HG03575 (cell line): ENCODE measurements at regions not wholly inside any gene's neighbourhood (a gene's known extent, or its start where the extent isn't known, plus 50 kb on each side); places are given as distances from the start of the nearest gene placed in this dataset.

Experiments used
- ATAC-seq: cut with Tn5 transposase; IDR thresholded peaks from one replicate; pipeline ENCODE4 v1.9.1; 2021; ENCODE audit not compliant: unreplicated experiment, insufficient number of reproducible peaks, low FRiP score; ENCODE audit errors: extremely low read depth

DNA sequence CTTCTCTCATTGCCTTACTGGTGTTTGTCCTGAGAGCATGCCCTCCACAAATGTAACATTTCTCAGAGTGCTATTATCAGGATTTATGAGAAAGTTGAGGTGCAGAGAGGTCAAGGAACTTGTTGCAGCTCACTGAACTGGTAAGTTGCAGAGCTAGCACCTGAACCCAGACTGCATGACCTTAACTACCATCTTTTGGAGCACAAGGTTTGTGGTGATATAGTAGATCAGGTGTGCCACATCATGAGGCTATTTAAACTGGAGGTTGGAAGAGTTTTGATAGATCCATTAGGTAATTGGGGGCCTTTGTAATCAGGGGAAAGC is 112.0 kb upstream of the CITED2 start:
- ATAC-seq = no peak

DNA sequence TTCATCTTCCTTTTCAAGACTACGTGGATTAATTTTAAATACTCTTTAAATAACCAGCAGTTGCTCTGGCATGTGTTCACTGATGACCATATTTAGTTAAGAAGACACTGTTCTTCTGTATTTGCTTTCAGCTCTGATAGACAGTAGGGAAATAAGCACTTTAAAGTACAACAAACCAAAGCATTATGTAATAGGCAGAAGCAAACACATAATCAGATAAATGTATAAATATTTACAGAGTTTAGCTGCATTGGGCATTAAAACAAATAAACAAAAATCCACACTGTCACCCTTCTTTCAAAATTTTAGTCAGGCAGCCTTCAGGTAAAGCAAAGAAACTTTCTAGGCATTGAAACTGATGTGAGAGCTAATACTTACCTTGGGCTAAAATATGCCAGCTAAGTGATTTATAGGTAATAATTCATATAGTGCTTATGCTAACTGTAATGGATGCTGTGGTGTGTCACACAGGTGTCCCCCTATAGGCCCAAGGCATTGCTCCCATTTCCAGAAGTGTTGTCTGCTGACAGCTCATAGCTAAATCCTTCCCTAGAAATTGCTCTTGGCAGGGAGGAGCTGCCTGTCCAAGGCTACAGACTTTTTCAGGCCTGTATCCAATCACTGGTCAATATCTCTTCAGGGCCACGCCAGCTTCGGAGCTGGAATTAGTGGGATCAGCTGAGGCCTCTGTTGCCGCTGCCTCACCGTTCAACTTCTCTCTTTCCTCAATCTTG is 111.5 kb upstream of the CITED2 start:
- no peak for ATAC-seq

DNA sequence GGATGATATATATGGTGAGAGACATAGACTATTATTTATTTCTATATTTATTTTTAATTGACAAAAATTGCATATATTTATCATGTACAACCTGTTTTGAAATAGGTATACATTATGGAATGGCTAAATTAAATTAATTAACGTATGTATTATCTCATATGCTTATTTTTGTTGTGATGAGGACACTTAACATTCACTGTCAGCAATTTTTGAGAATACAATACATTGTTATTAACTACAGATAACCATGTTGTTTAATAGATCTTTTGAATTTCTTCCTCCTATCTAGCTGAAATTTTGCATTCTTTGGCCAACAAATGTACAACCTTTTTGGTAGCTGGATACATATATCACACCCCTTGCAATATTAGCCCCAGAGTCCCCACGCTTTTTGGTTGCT is 110.7 kb upstream of the CITED2 start:
- ATAC-seq = no peak

DNA sequence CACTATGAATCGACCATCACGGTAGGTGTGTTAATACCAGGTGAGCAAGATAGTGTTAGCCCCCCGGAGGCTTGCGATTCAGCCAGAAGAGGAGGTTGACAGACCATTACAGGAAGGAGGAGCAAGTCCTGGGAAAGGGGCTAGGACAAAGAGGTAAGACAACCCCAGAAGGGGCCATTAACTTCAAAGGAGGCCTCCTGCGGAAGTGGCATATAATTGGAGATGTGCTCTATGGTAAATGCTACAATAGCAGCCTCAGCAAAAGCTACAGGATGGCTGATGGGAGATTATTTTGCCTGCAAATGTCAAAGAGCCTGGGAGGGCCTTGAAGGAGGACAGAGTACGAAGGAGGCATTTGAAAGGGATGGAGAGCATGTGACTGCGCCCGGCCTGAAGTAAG is 108.6 kb upstream of the CITED2 start:
- ATAC-seq = no peak

DNA sequence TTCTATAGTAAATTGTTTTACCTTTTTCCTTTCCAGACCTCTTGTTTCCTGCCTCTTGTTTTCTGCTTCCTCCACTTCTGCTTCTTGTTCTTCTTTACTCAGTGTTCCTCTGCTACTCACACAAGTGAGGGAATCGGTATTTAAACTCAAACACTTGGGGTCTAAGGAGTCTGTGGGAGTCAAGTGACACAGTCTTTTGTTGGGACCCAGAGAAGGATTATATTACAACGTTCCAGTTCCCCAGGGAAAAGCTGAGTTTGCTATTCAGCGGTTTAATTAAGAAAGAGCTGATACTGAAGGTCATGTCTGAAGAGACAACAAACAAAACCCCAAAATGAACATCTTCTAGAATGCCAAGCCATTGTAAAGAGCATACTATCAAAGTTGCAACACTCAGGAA is 107.8 kb upstream of the CITED2 start:
- no peak for ATAC-seq

DNA sequence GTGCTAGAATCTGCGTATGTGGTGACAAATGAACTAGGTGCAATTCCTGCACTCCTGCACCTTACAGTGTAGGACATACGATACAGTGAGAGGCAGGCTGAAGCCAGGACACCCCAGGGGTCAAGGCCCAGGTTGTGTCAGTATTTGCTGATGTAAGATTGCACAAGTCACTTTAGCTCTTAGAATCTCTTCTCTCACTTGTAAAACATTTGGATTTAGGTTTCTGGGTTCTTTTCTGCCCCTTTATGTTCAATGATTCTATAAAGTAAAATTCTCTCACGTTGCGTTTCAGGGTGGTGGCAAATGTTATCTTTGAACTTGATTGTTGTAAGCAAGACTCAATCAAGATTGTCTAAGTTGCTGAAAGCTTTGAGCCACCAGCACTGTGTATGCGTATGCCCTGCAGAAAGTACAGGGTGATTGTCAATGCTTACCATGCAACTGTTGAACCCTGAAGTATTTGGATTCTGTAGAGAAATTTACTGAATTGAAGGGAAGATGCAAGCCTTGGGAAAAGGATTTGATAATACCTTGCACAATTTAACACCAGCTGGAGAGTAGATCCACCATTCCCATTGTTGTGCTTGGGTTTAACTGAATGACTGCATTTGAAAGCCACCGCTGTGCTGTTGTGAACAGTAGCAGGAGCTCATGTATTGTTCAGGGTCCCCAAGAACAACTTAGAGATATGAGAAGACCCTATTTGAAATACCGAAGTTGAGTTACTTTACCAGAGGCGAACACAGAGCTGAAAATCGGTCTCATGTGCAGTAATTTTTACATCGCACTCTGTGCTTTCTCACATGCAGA is 106.1 kb upstream of the CITED2 start:
- no peak for ATAC-seq

DNA sequence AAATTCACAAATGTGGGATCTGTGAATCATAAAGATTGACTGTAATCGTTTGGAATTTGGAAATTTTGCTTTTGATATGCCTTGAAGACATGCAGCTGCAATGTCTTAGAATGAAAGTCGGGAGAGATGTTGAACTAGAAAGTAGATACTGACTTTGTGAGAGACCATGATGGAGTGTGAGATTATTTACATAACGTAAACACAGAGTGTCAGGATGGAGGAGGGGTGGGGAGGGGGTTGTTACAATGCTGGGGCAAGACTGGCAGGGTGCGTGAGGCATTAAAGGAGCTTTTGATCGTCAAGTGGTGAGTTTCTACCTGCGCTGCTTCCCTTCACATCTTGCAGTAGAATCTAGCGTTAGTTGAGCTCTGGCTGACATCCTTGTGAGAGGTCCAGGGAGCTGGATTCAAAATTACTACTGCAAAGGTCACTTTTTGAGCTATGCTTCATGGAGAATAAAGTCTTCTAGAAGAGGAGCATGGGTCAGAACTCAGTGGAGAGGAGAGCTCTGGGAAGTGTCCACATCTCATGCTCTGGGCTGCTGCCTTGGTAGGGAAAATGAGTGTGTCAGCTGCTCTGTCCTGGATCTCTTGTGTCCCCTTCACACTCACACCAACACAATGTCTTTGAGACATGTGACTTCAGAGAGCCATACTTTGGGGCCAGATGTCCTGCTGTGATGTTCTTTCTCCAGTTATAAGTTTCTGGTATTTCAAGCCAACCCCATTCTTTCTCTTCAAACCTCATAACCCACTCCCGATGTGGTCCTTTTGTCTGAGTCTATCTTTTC is 105.2 kb upstream of the CITED2 start:
- ATAC-seq = no peak

DNA sequence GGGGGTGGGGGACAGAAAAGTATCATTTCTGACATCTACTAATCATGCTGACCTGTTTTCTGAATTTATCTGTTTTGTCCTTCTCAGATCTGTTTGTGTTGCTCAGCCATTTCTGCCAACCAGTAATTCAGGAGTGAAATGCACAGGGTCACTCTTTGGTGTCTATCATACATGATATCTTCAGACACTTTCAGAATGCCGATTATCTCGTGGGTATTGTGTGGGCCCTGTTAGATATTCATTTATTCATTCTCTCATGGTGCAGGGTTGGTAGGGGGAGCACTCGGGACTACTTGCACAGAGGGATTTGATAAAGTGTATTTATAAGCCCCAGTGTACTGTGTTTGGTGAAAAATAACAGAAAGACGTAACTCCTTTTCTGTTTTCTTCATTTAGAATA is 101.2 kb upstream of the CITED2 start:
- no peak for ATAC-seq

DNA sequence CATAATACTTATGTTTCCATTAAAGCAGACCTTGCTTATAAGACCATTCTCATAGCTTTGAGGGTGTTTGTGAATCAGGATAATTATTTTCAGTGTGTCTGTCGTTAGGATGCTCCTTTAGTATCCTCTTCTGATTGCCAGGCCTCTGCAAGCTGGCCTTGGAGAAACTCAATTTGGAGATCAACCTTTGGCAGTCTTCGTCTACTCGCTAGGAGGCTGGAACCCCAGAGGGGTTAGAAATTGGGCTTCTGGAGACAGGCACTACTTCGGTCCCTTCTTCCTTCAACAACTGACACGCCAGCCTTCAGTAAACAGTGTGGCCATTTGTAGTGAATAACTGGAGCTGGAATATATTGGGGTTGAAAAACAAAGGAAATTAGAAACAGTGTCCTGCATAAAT is 100.8 kb upstream of the CITED2 start:
- no peak for ATAC-seq

DNA sequence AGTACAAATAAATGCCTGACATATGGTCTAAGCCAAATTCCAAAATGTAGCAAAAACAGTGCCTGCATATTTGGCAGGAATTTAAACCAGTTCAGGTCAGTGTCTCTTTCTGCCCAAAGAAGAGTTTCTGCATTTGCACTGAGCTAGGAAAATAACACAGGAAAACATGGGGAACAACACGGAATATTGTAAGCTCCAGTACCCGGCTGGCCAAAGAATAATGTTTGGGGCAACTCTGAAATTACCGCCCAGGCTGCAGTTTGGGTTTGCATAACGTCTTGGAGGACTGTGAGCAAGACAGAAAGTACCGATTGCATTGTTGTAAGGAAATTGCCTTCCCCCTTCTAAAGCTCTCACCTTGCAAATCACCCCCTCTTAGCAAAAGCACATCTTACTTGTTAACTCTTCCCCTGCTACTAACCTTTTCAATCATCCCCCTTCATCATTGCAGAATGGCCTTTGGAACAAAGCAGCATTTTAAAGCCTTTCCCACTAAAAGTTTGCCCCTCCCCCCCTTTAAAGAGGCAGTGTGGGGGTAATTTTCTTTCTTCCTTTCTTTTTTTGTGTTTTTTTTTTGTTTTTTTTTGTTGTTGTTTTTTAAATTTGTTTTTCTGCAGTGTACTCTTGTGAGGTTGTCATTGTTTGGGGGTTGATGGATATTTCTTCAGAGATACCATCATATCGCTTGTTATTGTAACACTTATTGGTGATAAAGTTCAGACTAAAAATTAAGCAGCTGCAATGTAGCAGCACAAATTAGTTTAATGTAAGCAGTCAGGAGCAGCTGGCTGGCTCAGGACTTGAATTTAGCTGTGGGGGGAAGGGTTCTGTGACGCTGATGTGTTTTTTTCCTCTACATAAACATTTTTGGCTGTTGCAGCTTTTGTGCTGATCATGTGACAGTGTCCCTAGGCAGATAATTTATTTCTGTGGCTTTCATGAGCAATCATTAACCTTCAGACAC is 100.0 kb upstream of the CITED2 start:
- peak; percentile 59 for ATAC-seq

DNA sequence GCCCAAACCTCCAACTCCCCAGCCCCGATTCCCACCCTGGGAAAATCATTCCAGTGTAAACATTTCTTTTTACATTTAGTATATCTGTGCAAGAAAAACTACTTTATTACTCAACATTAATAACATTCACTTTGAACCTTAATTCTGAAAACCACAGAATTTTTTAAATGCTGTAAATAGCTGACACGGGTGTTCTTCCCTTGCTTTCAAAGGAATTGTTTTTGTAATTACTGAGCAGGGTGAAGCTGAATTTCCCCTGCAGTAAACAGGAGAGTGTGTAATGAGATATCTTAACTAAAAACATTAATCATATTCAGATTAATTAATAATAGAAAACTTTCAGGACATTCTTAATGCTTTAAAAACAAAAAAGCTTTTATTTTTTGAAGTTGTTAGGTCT is 99.3 kb upstream of the CITED2 start:
- ATAC-seq = no peak

DNA sequence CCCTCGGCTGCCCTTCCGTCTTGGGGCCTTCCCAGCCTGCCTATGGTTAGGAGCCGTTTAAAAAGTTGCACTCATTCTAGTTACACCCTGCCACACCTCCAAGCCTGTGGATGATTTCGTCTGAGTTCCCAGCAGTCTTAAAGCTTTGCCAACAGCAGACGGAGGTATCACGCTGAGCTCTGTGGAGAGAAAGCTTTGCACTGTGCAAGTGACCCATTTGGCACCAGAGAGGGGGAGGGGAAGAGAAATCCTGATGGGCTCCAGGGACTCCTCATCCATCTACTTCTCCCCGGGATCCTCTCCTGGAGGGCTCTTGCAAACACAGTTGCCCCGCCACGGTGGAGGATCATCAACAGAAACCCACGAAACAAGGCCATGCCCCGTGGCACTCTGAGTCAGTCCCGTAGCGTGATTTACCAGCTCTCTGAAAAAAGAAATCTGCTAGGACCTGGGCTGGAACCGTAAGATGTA is 98.8 kb upstream of the CITED2 start:
- ATAC-seq = no peak

DNA sequence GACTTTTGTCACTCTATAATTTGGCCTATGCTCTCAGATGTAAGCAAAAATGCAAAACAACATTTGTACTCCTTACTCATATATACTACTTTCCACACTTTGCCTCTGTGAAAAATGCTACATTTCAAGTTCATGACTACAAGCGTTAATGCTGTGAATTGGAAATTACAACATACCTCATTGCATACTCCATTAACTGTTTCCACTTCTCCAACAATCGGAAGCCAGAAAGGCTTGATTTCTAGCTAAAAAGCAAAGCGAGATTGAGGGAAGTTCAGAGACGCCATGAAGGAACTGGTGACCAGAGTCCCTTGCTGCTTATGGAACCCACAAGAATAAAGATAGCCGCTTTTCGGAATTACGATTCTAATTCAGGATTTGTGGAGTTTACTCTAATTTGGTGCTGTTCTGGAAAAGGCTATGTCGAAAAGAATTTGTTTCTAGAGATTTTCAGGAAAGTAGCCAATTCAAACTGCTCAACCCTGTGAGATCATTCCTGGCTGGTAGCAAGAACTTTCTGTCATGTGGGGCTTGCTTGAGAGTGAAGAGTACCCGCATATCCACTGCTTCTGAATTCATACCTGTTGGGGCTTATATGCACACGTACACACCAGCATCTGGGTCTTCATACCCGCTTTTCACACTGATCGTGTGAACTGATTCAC is 98.0 kb upstream of the CITED2 start:
- no peak for ATAC-seq

DNA sequence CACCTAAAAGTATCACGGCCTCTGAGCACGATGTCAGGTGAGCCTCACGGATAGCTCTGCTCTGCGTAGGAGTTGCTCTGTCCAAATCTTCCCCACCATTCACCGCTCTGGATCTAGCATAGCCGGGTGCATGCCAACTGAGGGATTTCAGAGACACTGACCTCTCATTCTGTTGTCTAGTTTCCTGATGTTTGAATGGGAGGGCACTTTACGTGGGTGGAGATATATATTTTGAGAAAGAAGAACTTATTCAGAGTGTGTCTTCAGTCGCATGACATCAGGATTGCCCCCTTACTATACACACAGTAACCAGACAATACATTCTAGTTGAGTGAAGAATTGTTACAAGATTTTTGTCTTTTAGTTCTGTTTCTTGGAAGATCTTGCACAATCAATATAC is 96.5 kb upstream of the CITED2 start:
- ATAC-seq = no peak

DNA sequence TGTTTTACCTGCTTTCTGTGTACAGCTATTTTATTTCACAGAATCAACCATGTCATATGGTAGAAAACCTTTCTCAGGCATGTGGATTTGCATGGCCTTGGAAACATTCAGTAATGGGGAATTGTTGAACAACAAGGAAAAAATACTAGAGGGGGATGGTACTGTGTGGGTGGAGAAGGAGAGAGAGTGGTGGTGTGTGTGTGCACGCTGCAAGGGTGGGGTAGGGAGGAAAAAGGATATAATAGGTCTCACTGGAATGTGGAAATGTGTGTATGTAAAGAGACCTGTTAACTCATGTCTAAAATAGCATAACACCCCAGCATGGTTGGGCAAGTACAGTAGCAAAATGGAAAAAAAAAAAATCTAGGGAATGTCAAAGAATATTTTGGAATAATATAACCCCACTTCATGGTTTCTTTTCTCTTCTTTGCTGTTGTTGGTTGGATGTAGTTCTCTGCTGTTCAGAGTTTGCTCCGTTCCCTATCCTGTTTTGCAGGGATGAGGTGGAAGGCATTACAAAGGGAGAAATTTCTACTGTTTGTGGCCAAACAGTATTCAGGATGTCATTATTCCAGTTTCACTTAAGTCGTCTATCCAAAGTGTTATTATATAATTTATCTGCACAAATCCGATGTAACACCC is 93.9 kb upstream of the CITED2 start:
- ATAC-seq = no peak

DNA sequence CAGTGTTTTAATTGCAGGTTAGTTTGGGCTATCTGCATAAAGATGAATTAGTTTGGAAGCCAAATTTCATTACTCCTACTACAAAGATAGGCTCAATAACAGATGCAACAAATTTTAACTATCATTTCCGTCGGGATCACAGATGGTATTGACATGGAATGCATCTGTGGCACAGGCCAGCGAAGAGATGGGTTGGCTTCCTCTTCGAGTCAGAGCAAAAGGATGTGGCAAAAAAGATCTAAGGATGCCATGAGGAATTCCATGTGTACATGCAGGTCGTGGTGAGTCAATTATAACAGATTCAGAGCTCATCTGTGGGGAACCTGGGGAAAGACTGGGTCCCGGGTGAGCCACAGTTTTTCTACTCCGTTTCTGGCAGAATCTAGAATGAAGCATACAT is 83.0 kb upstream of the CITED2 start:
- no peak for ATAC-seq

DNA sequence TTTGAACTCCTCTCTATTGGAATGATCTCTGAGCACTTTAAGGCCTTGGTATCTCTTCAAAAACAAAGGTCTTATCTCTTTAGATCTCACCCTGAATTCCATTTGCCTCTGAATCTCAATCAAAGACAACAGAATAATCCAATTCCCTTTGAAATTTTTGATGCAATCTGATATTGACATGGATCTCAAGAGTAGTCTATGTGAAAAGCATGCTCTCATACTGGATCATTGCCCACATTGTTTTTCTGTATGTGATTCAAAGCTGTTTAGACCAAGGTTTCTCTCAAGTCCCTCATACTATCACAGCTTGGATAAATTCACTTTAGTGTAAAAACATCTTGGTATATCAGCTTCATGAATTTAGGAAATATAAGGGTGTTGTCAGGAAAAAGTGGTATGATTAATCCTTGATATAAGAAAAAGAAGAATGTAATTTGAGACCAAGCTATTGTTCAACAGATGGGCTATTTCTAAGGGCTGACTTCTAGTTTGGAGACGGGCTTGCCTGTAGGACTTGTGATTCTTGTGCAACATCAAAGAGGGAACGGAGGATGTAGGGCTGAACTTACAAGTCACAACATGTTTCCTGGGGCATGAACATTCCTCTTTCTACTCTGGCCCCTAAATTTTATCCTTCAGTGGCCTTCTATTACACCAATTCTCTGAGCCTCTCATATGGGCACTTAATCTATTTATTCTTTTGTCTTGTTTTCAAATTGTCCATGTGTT is 77.9 kb upstream of the CITED2 start:
- no peak for ATAC-seq
